ENCODE measurements at regions not wholly inside any gene's neighbourhood (a gene's known extent, or its start where the extent isn't known, plus 50 kb on each side); places are given as distances from the start of the nearest gene placed in this dataset.

DNA sequence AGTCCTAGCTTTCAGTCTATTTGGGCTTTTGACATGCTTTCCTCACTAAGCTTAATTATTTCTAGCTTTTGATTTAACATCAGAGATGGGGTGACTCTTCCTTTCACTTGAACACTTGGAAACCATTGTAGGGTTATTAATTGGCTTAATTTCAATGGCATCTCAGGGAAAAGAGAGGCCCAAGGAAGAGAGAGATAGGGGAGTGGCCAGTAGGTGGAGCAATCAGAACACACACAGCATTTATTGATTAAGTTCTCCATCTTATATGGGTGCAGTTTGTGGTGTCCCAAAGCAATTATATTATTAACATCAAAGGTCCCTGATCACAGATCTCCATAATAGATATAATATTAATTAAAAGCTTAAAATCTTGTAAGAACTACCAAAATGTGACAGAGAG, 1466.1 kb upstream of the SEL1L start:
- TF ChIP-seq, protein P1, sequence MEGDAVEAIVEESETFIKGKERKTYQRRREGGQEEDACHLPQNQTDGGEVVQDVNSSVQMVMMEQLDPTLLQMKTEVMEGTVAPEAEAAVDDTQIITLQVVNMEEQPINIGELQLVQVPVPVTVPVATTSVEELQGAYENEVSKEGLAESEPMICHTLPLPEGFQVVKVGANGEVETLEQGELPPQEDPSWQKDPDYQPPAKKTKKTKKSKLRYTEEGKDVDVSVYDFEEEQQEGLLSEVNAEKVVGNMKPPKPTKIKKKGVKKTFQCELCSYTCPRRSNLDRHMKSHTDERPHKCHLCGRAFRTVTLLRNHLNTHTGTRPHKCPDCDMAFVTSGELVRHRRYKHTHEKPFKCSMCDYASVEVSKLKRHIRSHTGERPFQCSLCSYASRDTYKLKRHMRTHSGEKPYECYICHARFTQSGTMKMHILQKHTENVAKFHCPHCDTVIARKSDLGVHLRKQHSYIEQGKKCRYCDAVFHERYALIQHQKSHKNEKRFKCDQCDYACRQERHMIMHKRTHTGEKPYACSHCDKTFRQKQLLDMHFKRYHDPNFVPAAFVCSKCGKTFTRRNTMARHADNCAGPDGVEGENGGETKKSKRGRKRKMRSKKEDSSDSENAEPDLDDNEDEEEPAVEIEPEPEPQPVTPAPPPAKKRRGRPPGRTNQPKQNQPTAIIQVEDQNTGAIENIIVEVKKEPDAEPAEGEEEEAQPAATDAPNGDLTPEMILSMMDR (IDR thresholded peaks at IDR 0.05): no peak
- TF ChIP-seq POLR2A (IDR thresholded peaks at IDR 0.05): no peak
